ENCODE measurements at regions not wholly inside any gene's neighbourhood (a gene's known extent, or its start where the extent isn't known, plus 50 kb on each side); places are given as distances from the start of the nearest gene placed in this dataset.
A peak's percentile ranks its signal among the peaks of the same experiment; 100 is the strongest.
"Not testable (repeated sequence)": the region's sequence is repeated elsewhere in the genome, so short reads cannot be mapped to it uniquely, and the experiment has no call there.

- peak; percentile 58 for DNase-seq
Measured at GRCh38 chr14:49946320-49947141, 53.6 kb downstream of the ARF6 start.

GRCh38 chr14:49947506-49947905 is 54.6 kb downstream of the ARF6 start:
- DNase-seq: no peak

GRCh38 chr14:49950275-49951228 is 57.7 kb downstream of the ARF6 start:
- DNase-seq: no peak

GRCh38 chr14:49951229-49951607 is 58.3 kb downstream of the ARF6 start:
- no peak for DNase-seq

- DNase-seq: no peak
Measured at GRCh38 chr14:49951691-49952345, 58.9 kb downstream of the ARF6 start.

GRCh38 chr14:49953196-49953595 is 60.3 kb downstream of the ARF6 start:
- DNase-seq: no peak

GRCh38 chr14:49954171-49954631 is 61.3 kb downstream of the ARF6 start:
- DNase-seq: no peak

- no peak for DNase-seq
Measured at GRCh38 chr14:49955024-49955423, 62.1 kb downstream of the ARF6 start.

GRCh38 chr14:49957089-49957852 is 64.4 kb downstream of the ARF6 start:
- no peak for DNase-seq

GRCh38 chr14:49959822-49960408 is 67.0 kb downstream of the ARF6 start:
- DNase-seq: peak; percentile 62

- DNase-seq: no peak
Measured at GRCh38 chr14:49960453-49960852, 67.6 kb downstream of the ARF6 start.

- no peak for DNase-seq
Measured at GRCh38 chr14:49961270-49962222, 68.7 kb downstream of the ARF6 start.

GRCh38 chr14:49962621-49963020 is 69.7 kb downstream of the ARF6 start:
- DNase-seq: peak; percentile 32

- DNase-seq: not testable (repeated sequence)
Measured at GRCh38 chr14:49965068-49965651, 72.3 kb downstream of the ARF6 start.

GRCh38 chr14:49966304-49966809 is 73.5 kb downstream of the ARF6 start:
- DNase-seq: no peak

GRCh38 chr14:49966971-49967630 is 74.2 kb downstream of the ARF6 start:
- DNase-seq: no peak

GRCh38 chr14:49969961-49970360 is 77.1 kb downstream of the ARF6 start:
- DNase-seq: no peak

- DNase-seq: no peak
Measured at GRCh38 chr14:49970474-49971147, 77.7 kb downstream of the ARF6 start.

Measured in CD4-positive, alpha-beta T cell treated with Interleukin-17A for 4 hours (primary cell).